ENCODE measurements at regions not wholly inside any gene's neighbourhood (a gene's known extent, or its start where the extent isn't known, plus 50 kb on each side); places are given as distances from the start of the nearest gene placed in this dataset.

- Histone ChIP-seq H3K27me3 (ENCODE audit: low read depth, low read length) (no peaks in the 10 kb centered on the region), H3K36me3 (ENCODE audit: control insufficient read depth in 1 of 2, insufficient read depth in 2 of 2, low read length in 2 of 2) (no peaks in the 10 kb centered on the region), H3K9me3 (ENCODE audit: control insufficient read depth in 1 of 2, low read length in 2 of 2) (no peaks in the 10 kb centered on the region), H3K27ac (ENCODE audit: low read length) (no peak overlapping the region), H3K4me1 (ENCODE audit: control insufficient read depth in 1 of 2, insufficient read depth in 2 of 2, low read length in 2 of 2) (no peaks in the 10 kb centered on the region), H3K4me3 (ENCODE audit: low read depth in 1 of 2, low read length in 2 of 2) (no peak overlapping the region)
Measured at GRCh38 chr2:175577368-175577970, 396.0 kb upstream of the ATP5MC3 start.

- Histone ChIP-seq H3K4me3 (ENCODE audit: low read depth in 1 of 2, low read length in 2 of 2) (no peak overlapping the region), H3K4me1 (ENCODE audit: control insufficient read depth in 1 of 2, insufficient read depth in 2 of 2, low read length in 2 of 2) (no peaks in the 10 kb centered on the region), H3K9me3 (ENCODE audit: control insufficient read depth in 1 of 2, low read length in 2 of 2) (no peaks in the 10 kb centered on the region), H3K27me3 (ENCODE audit: low read depth, low read length) (no peaks in the 10 kb centered on the region), H3K27ac (ENCODE audit: low read length) (no peak overlapping the region), H3K36me3 (ENCODE audit: control insufficient read depth in 1 of 2, insufficient read depth in 2 of 2, low read length in 2 of 2) (no peaks in the 10 kb centered on the region)
Measured at GRCh38 chr2:175576875-175577274, 395.4 kb upstream of the ATP5MC3 start.

GRCh38 chr2:175576270-175576669 lies 394.8 kb upstream of the ATP5MC3 start:
- Histone ChIP-seq H3K4me3 (ENCODE audit: low read depth in 1 of 2, low read length in 2 of 2) (no peak overlapping the region), H3K27ac (ENCODE audit: low read length) (no peak overlapping the region)

GRCh38 chr2:175575346-175576258 lies 394.1 kb upstream of the ATP5MC3 start:
- no peaks in the 10 kb centered on the region for H3K36me3 ChIP-seq (ENCODE audit: control insufficient read depth in 1 of 2, insufficient read depth in 2 of 2, low read length in 2 of 2)
- no peaks in the 10 kb centered on the region for H3K27me3 ChIP-seq (ENCODE audit: low read depth, low read length)
- H3K27ac ChIP-seq (ENCODE audit: low read length) = no peak overlapping the region
- H3K4me3 ChIP-seq (ENCODE audit: low read depth in 1 of 2, low read length in 2 of 2) = no peak overlapping the region
- H3K4me1 ChIP-seq (ENCODE audit: control insufficient read depth in 1 of 2, insufficient read depth in 2 of 2, low read length in 2 of 2) = no peaks in the 10 kb centered on the region
- H3K9me3 ChIP-seq (ENCODE audit: control insufficient read depth in 1 of 2, low read length in 2 of 2) = no peaks in the 10 kb centered on the region

More at GRCh38 chr2:175576270-175576669, 394.8 kb upstream of the ATP5MC3 start:
- H3K27me3 ChIP-seq (ENCODE audit: low read depth, low read length) = no peaks in the 10 kb centered on the region
- H3K4me1 ChIP-seq (ENCODE audit: control insufficient read depth in 1 of 2, insufficient read depth in 2 of 2, low read length in 2 of 2) = no peaks in the 10 kb centered on the region
- H3K36me3 ChIP-seq (ENCODE audit: control insufficient read depth in 1 of 2, insufficient read depth in 2 of 2, low read length in 2 of 2) = no peaks in the 10 kb centered on the region
- H3K9me3 ChIP-seq (ENCODE audit: control insufficient read depth in 1 of 2, low read length in 2 of 2) = no peaks in the 10 kb centered on the region

- no peaks in the 10 kb centered on the region for H3K36me3 ChIP-seq (ENCODE audit: control insufficient read depth in 1 of 2, insufficient read depth in 2 of 2, low read length in 2 of 2)
- H3K4me1 ChIP-seq (ENCODE audit: control insufficient read depth in 1 of 2, insufficient read depth in 2 of 2, low read length in 2 of 2) = no peaks in the 10 kb centered on the region
- no peaks in the 10 kb centered on the region for H3K9me3 ChIP-seq (ENCODE audit: control insufficient read depth in 1 of 2, low read length in 2 of 2)
- H3K4me3 ChIP-seq (ENCODE audit: low read depth in 1 of 2, low read length in 2 of 2) = no peak overlapping the region
- no peak overlapping the region for H3K27ac ChIP-seq (ENCODE audit: low read length)
- no peaks in the 10 kb centered on the region for H3K27me3 ChIP-seq (ENCODE audit: low read depth, low read length)
Measured at GRCh38 chr2:175574069-175574468, 392.6 kb upstream of the ATP5MC3 start.

GRCh38 chr2:175571078-175571653 lies 389.7 kb upstream of the ATP5MC3 start:
- Histone ChIP-seq H3K4me1 (ENCODE audit: control insufficient read depth in 1 of 2, insufficient read depth in 2 of 2, low read length in 2 of 2) (no peaks in the 10 kb centered on the region), H3K27ac (ENCODE audit: low read length) (no peak overlapping the region), H3K36me3 (ENCODE audit: control insufficient read depth in 1 of 2, insufficient read depth in 2 of 2, low read length in 2 of 2) (no peaks in the 10 kb centered on the region), H3K27me3 (ENCODE audit: low read depth, low read length) (no peaks in the 10 kb centered on the region), H3K9me3 (ENCODE audit: control insufficient read depth in 1 of 2, low read length in 2 of 2) (no peaks in the 10 kb centered on the region), H3K4me3 (ENCODE audit: low read depth in 1 of 2, low read length in 2 of 2) (no peak overlapping the region)

DNA sequence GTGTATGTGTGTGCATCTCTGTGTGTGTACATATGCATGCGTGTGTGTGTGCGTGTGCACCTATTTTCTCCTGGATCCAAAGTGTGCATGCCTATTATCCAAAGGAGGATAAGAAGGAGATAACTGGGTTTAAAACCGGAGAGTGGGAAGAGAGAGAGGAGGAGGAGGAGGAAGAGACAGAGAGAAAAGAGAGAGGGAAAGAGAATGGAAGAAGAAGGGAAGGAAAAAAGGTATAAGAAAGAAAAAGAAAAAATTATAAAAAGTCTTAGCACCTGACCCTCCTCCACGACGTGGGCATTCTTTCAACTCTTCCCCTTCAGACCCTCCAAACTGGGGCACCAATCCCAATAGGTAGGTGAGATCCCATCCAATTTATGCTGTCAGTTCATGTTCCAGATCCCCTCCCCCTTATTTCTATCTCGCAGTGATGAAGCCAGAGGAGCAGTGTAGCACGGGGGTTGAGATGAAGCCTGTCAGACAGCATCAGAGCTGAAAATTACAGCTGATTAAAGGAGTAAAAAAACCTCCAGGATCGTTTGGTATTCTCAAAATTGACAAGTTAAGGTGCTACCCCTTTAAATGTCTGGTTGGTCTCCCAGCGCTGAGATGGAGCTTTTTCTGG lies 386.7 kb upstream of the ATP5MC3 start:
- no peaks in the 10 kb centered on the region for H3K9me3 ChIP-seq (ENCODE audit: control insufficient read depth in 1 of 2, low read length in 2 of 2)
- H3K36me3 ChIP-seq (ENCODE audit: control insufficient read depth in 1 of 2, insufficient read depth in 2 of 2, low read length in 2 of 2) = no peaks in the 10 kb centered on the region
- H3K4me1 ChIP-seq (ENCODE audit: control insufficient read depth in 1 of 2, insufficient read depth in 2 of 2, low read length in 2 of 2) = no peaks in the 10 kb centered on the region
- H3K27me3 ChIP-seq (ENCODE audit: low read depth, low read length) = no peaks in the 10 kb centered on the region
- H3K27ac ChIP-seq (ENCODE audit: low read length) = no peak overlapping the region
- no peak overlapping the region for H3K4me3 ChIP-seq (ENCODE audit: low read depth in 1 of 2, low read length in 2 of 2)

GRCh38 chr2:175567435-175568061 lies 386.0 kb upstream of the ATP5MC3 start:
- Histone ChIP-seq H3K4me3 (ENCODE audit: low read depth in 1 of 2, low read length in 2 of 2) (peak overlapping the region in 1 of 2 donors; percentile 9), H3K4me1 (ENCODE audit: control insufficient read depth in 1 of 2, insufficient read depth in 2 of 2, low read length in 2 of 2) (no peaks in the 10 kb centered on the region), H3K27ac (ENCODE audit: low read length) (no peak overlapping the region), H3K9me3 (ENCODE audit: control insufficient read depth in 1 of 2, low read length in 2 of 2) (no peaks in the 10 kb centered on the region), H3K27me3 (ENCODE audit: low read depth, low read length) (no peaks in the 10 kb centered on the region), H3K36me3 (ENCODE audit: control insufficient read depth in 1 of 2, insufficient read depth in 2 of 2, low read length in 2 of 2) (no peaks in the 10 kb centered on the region)

GRCh38 chr2:175560521-175561169 lies 379.1 kb upstream of the ATP5MC3 start:
- no peaks in the 10 kb centered on the region for H3K9me3 ChIP-seq (ENCODE audit: control insufficient read depth in 1 of 2, low read length in 2 of 2)
- H3K4me1 ChIP-seq (ENCODE audit: control insufficient read depth in 1 of 2, insufficient read depth in 2 of 2, low read length in 2 of 2) = no peaks in the 10 kb centered on the region
- no peak overlapping the region for H3K27ac ChIP-seq (ENCODE audit: low read length)
- H3K4me3 ChIP-seq (ENCODE audit: low read depth in 1 of 2, low read length in 2 of 2) = no peak overlapping the region
- H3K27me3 ChIP-seq (ENCODE audit: low read depth, low read length) = no peaks in the 10 kb centered on the region
- H3K36me3 ChIP-seq (ENCODE audit: control insufficient read depth in 1 of 2, insufficient read depth in 2 of 2, low read length in 2 of 2) = no peaks in the 10 kb centered on the region

GRCh38 chr2:175559613-175560012 lies 378.1 kb upstream of the ATP5MC3 start:
- no peaks in the 10 kb centered on the region for H3K27me3 ChIP-seq (ENCODE audit: low read depth, low read length)

More at GRCh38 chr2:175559613-175560012, 378.1 kb upstream of the ATP5MC3 start:
- H3K36me3 ChIP-seq (ENCODE audit: control insufficient read depth in 1 of 2, insufficient read depth in 2 of 2, low read length in 2 of 2) = no peaks in the 10 kb centered on the region
- H3K4me1 ChIP-seq (ENCODE audit: control insufficient read depth in 1 of 2, insufficient read depth in 2 of 2, low read length in 2 of 2) = no peaks in the 10 kb centered on the region
- H3K9me3 ChIP-seq (ENCODE audit: control insufficient read depth in 1 of 2, low read length in 2 of 2) = no peaks in the 10 kb centered on the region
- no peak overlapping the region for H3K27ac ChIP-seq (ENCODE audit: low read length)
- H3K4me3 ChIP-seq (ENCODE audit: low read depth in 1 of 2, low read length in 2 of 2) = no peak overlapping the region

Data from muscle layer of duodenum (tissue), 2 donors.